SHP77 (cell line): ENCODE measurements at regions not wholly inside any gene's neighbourhood (a gene's known extent, or its start where the extent isn't known, plus 50 kb on each side); places are given as distances from the start of the nearest gene placed in this dataset.
A peak's percentile ranks its signal among the peaks of the same experiment; 100 is the strongest.

Source experiments
- DNase-seq, 2 experiments: peaks; one replicate each; lab custom pipeline; 2025; lab: John Stamatoyannopoulos, UW

- DNase-seq: no peak
Measured at GRCh38 chr14:104277416-104278213, 139.2 kb downstream of the KIF26A start.

- DNase-seq: no peak
Measured at GRCh38 chr14:104278214-104278534, 139.8 kb downstream of the KIF26A start.

GRCh38 chr14:104280085-104280901, 141.9 kb downstream of the KIF26A start:
- no peak for DNase-seq

GRCh38 chr14:104280902-104281767, 142.7 kb downstream of the KIF26A start:
- DNase-seq: no peak

- no peak for DNase-seq
Measured at GRCh38 chr14:104281768-104282301, 143.4 kb downstream of the KIF26A start.

- DNase-seq: no peak
Measured at GRCh38 chr14:104282332-104283196, 144.2 kb downstream of the KIF26A start.

GRCh38 chr14:104283197-104284106, 145.1 kb downstream of the KIF26A start:
- no peak for DNase-seq

GRCh38 chr14:104284107-104284592, 145.8 kb downstream of the KIF26A start:
- peak; percentile 39 to 59 for DNase-seq

GRCh38 chr14:104284636-104285507, 146.5 kb downstream of the KIF26A start:
- no peak for DNase-seq

GRCh38 chr14:104285508-104285840, 147.1 kb downstream of the KIF26A start:
- no peak for DNase-seq

- DNase-seq: no peak
Measured at GRCh38 chr14:104286086-104286485, 147.7 kb downstream of the KIF26A start.

GRCh38 chr14:104286496-104286895, 148.1 kb downstream of the KIF26A start:
- no peak for DNase-seq

GRCh38 chr14:104287301-104288009, 149.1 kb downstream of the KIF26A start:
- no peak for DNase-seq

- no peak for DNase-seq
Measured at GRCh38 chr14:104288272-104288671, 149.9 kb downstream of the KIF26A start.

- no peak for DNase-seq
Measured at GRCh38 chr14:104289507-104289906, 151.1 kb downstream of the KIF26A start.

- no peak for DNase-seq
Measured at GRCh38 chr14:104290058-104290667, 151.8 kb downstream of the KIF26A start.

GRCh38 chr14:104290756-104291122, 152.4 kb downstream of the KIF26A start:
- DNase-seq: no peak
